ENCODE measurements at regions not wholly inside any gene's neighbourhood (a gene's known extent, or its start where the extent isn't known, plus 50 kb on each side); places are given as distances from the start of the nearest gene placed in this dataset.

DNA sequence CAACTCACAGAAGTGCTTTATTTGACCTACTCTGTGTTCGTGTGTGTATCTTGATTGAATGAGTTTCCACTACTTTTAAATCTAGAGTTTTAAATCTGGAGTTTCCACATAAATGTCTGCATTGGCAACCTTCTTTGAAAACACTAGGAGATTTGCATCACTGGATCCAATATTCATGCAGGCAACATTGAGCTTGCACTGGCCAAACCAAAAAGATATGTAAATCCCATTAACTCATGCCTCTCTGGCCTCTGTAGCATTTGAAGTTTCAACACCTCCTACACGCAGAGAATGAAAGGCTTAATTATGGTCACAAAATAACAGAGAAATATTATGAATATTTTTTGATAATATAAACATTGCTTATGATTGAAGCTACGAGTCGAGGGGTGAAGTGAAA lies 178.6 kb downstream of the DUSP6 start:
- TF ChIP-seq, protein P1, sequence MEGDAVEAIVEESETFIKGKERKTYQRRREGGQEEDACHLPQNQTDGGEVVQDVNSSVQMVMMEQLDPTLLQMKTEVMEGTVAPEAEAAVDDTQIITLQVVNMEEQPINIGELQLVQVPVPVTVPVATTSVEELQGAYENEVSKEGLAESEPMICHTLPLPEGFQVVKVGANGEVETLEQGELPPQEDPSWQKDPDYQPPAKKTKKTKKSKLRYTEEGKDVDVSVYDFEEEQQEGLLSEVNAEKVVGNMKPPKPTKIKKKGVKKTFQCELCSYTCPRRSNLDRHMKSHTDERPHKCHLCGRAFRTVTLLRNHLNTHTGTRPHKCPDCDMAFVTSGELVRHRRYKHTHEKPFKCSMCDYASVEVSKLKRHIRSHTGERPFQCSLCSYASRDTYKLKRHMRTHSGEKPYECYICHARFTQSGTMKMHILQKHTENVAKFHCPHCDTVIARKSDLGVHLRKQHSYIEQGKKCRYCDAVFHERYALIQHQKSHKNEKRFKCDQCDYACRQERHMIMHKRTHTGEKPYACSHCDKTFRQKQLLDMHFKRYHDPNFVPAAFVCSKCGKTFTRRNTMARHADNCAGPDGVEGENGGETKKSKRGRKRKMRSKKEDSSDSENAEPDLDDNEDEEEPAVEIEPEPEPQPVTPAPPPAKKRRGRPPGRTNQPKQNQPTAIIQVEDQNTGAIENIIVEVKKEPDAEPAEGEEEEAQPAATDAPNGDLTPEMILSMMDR (IDR thresholded peaks at IDR 0.05), result no peak
- TF ChIP-seq POLR2A (IDR thresholded peaks at IDR 0.05), result no peak
- intact Hi-C loops (cut with DNase I), result no loop called here
- ATAC-seq, result no peak

GRCh38 chr12:89173096-89173495 lies 179.2 kb downstream of the DUSP6 start:
- Histone ChIP-seq H3K27ac (no peak overlapping the region), H3K36me3 (no peaks in the 10 kb centered on the region), H3K27me3 (no peaks in the 10 kb centered on the region), H3K4me1 (peaks cover 0 to 28% (median 0%) of the 10 kb centered on the region in 12 donors), H3K9me3 (peaks cover 0 to 12% (median 4%) of the 10 kb centered on the region in 12 donors), H3K4me3 (no peak overlapping the region)
- ATAC-seq (no peak), DNase-seq (no peak)
- intact Hi-C loops (cut with DNase I), result no loop called here
- TF ChIP-seq, protein P1 (IDR thresholded peaks at IDR 0.05), result no peak
- no peak for TF ChIP-seq POLR2A (IDR thresholded peaks at IDR 0.05)
- WGBS, 4 donors, result 37 to 43% (median 39%) methylated on average over 1 of the region's 1 CpG

More for the DNA sequence above, 178.6 kb downstream of the DUSP6 start:
- H3K36me3 ChIP-seq, result no peaks in the 10 kb centered on the region
- H3K4me3 ChIP-seq, result no peak overlapping the region
- peaks cover 0 to 12% (median 4%) of the 10 kb centered on the region in 12 donors for H3K9me3 ChIP-seq
- H3K27me3 ChIP-seq, result no peaks in the 10 kb centered on the region
- no peak for DNase-seq
- WGBS, 4 donors, result 85 to 92% (median 86%) methylated on average over 4 of the region's 4 CpGs
- H3K27ac ChIP-seq, result no peak overlapping the region
- peaks cover 0 to 22% (median 0%) of the 10 kb centered on the region in 12 donors for H3K4me1 ChIP-seq

- H3K4me3 ChIP-seq, result no peak overlapping the region
- intact Hi-C loops (cut with DNase I), result no loop called here
- peaks cover 0 to 35% (median 0%) of the 10 kb centered on the region in 12 donors for H3K4me1 ChIP-seq
- DNase-seq, result no peak
- peaks cover 0 to 12% (median 4%) of the 10 kb centered on the region in 12 donors for H3K9me3 ChIP-seq
- no peak overlapping the region for H3K27ac ChIP-seq
- no peak for ATAC-seq
- H3K27me3 ChIP-seq, result no peaks in the 10 kb centered on the region
- H3K36me3 ChIP-seq, result no peaks in the 10 kb centered on the region
- TF ChIP-seq, protein P1 (IDR thresholded peaks at IDR 0.05), result no peak
- TF ChIP-seq POLR2A (IDR thresholded peaks at IDR 0.05), result no peak
Observed at GRCh38 chr12:89172224-89172623, 180.1 kb downstream of the DUSP6 start.

- intact Hi-C loops (cut with DNase I), result loop anchor here in 2 of 10 donors (5.0 to 10.0 kb wide), 2 partner anchors 168 to 175 kb away; no protein-coding TSS in a partner anchor
- Histone ChIP-seq H3K4me1 (peaks cover 0 to 63% (median 15%) of the 10 kb centered on the region in 12 donors), H3K36me3 (no peaks in the 10 kb centered on the region), H3K27me3 (no peaks in the 10 kb centered on the region), H3K27ac (peak overlapping the region in 1 of 12 donors; percentile 88), H3K9me3 (peaks cover 0 to 12% (median 4%) of the 10 kb centered on the region in 12 donors), H3K4me3 (no peak overlapping the region)
- TF ChIP-seq POLR2A (IDR thresholded peaks at IDR 0.05), result no peak
- TF ChIP-seq, protein P1 (IDR thresholded peaks at IDR 0.05), result no peak
- ATAC-seq (no peak), DNase-seq (no peak)
- WGBS, 4 donors, result 84 to 88% (median 86%) methylated on average over 5 of the region's 5 CpGs
Observed at GRCh38 chr12:89169321-89169720, 183.0 kb downstream of the DUSP6 start.

All from heart left ventricle (tissue), 16 donors.